Esophagus muscularis mucosa (tissue), 4 donors: ENCODE measurements at regions not wholly inside any gene's neighbourhood (a gene's known extent, or its start where the extent isn't known, plus 50 kb on each side); places are given as distances from the start of the nearest gene placed in this dataset.

Experiments
- EP300 ChIP-seq: sonication (generic); formaldehyde crosslinking; IDR thresholded peaks from one replicate; pipeline ENCODE4 v1.6.1; 2017; ENCODE audit warnings: antibody characterized with exemption
- POLR2A ChIP-seq: fragments of 450-650 bp; IDR thresholded peaks from one replicate; pipeline ENCODE4 v1.6.1; 2017; ENCODE audit warnings: antibody characterized with exemption, moderate library complexity, mild to moderate bottlenecking, low read depth
- POLR2AphosphoS5 ChIP-seq, 2 donors: sonication (generic); formaldehyde crosslinking; IDR thresholded peaks; one replicate each; pipeline ENCODE4 v1.6.1; 2017; ENCODE audit warnings: antibody characterized with exemption in 2 of 2
- TF ChIP-seq, protein P1 (sequence below), 3 experiments: fragments of 200-600 bp in 2 of 3; fragments of 450-650 bp in 1 of 3; sonication (generic) in 2 of 3; IDR thresholded peaks; one replicate each; pipeline ENCODE4 v1.5.1; 2017 to 2019; ENCODE audit warnings: antibody characterized with exemption in 3 of 3, mild to moderate bottlenecking in 2 of 3, moderate library complexity in 1 of 3

DNA sequence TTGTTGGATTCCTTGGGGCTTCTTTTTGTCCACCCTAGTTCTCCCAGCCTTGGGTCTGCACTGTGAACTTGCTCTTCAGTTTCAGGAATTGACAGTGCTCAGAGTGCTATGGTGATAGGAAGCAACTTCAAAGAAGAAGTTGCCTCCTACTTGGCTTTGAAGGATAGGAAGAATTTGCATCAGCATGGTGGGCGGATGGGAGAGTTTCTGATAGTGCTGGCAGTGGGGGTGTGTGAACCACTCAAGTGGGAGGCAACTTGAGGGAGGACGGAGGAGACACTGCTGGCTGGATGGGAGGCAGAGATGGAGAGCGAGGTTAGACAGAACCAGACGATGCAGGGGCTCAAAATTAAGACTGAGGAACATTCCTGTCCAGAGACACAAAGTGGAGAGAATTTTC, 164.4 kb upstream of the SKOR2 start:
- TF ChIP-seq, protein P1, sequence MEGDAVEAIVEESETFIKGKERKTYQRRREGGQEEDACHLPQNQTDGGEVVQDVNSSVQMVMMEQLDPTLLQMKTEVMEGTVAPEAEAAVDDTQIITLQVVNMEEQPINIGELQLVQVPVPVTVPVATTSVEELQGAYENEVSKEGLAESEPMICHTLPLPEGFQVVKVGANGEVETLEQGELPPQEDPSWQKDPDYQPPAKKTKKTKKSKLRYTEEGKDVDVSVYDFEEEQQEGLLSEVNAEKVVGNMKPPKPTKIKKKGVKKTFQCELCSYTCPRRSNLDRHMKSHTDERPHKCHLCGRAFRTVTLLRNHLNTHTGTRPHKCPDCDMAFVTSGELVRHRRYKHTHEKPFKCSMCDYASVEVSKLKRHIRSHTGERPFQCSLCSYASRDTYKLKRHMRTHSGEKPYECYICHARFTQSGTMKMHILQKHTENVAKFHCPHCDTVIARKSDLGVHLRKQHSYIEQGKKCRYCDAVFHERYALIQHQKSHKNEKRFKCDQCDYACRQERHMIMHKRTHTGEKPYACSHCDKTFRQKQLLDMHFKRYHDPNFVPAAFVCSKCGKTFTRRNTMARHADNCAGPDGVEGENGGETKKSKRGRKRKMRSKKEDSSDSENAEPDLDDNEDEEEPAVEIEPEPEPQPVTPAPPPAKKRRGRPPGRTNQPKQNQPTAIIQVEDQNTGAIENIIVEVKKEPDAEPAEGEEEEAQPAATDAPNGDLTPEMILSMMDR (IDR thresholded peaks at IDR 0.05) = no peak
- TF ChIP-seq POLR2AphosphoS5 (IDR thresholded peaks at IDR 0.05) (no peak), EP300 (no peak), POLR2A (no peak)
